ENCODE measurements at regions not wholly inside any gene's neighbourhood (a gene's known extent, or its start where the extent isn't known, plus 50 kb on each side); places are given as distances from the start of the nearest gene placed in this dataset.
"Not testable (repeated sequence)": the region's sequence is repeated elsewhere in the genome, so short reads cannot be mapped to it uniquely, and the experiment has no call there.

- DNase-seq (ENCODE audit: low read depth) = no peak
Observed at GRCh38 chr12:61023231-61023630, 1237.0 kb upstream of the USP15 start.

- DNase-seq (ENCODE audit: low read depth) = no peak
Observed at GRCh38 chr12:61029516-61029915, 1230.7 kb upstream of the USP15 start.

DNA sequence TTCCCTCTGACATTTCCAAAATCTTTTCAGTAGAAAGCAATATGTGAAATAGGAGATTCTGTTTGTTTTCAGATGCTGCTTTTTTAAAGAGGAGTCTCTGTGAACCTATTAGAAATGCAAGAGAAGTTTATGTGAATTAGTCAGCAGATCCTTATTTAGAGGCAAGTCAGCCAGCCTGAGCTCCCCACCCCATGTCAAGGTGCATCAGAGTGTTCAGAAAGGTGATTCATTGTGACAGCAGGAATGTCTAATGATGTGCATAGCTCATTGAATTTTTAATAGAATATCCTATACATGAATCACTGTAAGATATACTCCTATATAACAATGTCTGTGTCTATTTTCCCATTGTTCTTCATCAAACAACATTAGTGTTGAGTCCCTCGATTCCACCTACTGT lies 1222.4 kb upstream of the USP15 start:
- DNase-seq (ENCODE audit: low read depth) = no peak

DNA sequence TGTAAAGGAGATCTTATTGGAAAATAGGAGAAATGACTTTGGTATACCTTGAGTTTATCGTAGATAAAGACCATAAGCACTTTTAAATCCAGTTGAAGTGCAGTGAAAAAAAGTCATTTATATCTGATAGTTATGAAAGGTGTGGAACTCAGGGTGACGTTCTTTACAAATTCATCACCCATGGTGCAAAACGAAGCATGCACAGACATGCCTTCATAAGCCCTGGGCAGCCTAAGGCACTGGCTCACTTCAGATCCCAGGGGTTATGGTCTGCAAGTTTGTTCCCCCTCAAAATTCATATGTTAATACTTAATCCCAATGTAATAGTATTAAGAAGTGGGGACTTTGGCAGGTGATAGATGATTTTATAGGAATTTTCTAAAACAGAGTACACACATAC lies 1216.4 kb upstream of the USP15 start:
- no peak for DNase-seq (ENCODE audit: low read depth)

DNA sequence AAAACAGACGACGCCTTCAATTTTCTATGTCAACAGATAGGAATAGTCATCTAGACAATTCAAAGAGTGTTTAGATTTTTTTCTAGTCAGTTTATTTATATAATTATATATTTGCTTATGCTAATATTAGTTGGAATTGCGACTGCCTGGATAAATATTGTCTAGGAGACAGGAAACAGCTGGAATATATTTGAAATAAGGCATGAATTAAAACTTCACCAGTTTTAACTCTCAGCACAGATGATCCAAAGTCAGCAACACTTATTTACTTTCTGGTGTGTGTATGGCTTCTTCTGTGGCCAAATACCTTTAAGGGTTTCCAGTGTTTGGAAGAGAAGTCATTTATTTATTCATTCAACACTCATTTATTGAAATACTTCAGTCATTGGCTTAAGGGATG lies 1215.4 kb upstream of the USP15 start:
- DNase-seq (ENCODE audit: low read depth) = no peak

DNA sequence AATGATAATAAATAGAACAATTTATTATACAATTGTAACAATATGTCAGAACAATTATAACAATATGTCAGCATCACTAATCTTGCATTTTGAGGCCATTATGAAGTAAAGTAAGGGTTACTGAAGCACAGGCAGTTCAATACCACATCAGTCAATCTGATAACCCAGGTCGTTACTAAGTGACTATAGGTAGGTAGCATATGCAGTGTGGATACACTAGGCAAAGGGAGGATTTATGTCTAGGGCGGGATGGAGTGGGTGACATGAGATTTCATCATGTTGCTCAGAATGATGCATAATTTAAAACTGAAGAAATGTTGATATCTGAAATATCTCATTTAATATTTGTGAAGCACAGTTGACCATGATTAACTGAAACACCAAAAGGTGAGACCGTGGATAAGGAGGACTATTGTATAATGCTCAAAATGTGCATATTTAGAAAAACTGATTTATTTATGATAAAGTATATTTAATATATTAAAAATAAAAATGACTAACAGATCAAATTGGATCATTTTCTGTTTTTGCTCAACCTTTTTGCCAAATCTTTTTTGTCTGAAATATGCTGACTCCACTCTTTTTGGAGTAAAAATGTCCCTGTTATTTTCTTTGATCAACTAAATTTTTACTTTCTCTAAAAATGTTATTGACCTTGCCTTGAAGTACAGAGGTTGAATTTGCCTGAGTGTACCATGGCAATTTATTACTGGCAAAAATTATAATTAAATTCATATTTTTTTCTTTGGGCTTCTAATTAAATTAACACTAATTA lies 1189.4 kb upstream of the USP15 start:
- DNase-seq (ENCODE audit: low read depth) = no peak

DNA sequence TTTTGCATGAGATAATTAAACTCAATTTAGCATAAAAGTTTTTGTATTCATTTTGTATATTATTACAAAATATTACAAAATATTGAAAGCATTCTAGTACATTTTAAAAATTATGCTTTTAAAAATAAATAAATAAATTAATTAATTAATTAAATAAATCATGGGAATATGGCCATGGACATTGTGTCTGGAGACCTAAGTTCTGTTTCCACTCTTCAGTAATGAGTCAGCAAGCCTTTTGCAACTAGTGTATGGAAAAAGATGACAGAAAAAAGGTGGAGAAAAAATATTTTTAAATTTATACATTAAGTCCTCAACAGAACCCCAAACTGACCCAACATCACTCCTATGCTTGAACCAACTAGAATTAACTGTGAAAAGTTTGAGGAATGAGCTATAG lies 1187.5 kb upstream of the USP15 start:
- DNase-seq (ENCODE audit: low read depth) = no peak

- no peak for DNase-seq (ENCODE audit: low read depth)
Observed at GRCh38 chr12:61095111-61095510, 1165.1 kb upstream of the USP15 start.

DNA sequence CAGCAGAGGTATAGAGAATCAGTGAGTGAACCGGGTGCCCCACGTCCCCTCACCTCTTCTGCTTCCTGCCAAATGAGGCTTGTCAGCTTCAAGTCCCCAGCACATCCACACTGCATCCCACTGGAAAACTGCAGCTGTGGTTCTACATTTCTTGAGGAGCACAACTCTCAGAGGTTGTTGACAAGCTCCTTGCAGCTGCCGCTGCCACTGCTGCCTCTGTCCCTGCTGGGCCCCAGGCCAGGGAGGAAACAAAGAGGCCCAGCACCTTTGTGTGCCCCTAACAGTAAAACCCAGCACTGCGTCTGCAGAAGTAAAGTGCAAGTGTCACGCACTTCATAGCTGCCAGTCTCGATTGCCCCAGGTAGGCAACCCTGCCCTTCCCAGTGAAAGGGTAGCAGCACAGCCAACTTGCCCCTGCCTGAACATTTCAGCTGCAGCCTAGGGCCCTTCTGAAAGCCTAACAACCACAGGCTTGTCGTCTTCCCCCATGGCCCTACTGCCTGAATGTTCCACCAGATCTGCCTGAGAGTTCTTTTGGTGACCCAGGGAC lies 1162.1 kb upstream of the USP15 start:
- no peak for DNase-seq (ENCODE audit: low read depth)

GRCh38 chr12:61107118-61107517 lies 1153.1 kb upstream of the USP15 start:
- no peak for DNase-seq (ENCODE audit: low read depth)

DNA sequence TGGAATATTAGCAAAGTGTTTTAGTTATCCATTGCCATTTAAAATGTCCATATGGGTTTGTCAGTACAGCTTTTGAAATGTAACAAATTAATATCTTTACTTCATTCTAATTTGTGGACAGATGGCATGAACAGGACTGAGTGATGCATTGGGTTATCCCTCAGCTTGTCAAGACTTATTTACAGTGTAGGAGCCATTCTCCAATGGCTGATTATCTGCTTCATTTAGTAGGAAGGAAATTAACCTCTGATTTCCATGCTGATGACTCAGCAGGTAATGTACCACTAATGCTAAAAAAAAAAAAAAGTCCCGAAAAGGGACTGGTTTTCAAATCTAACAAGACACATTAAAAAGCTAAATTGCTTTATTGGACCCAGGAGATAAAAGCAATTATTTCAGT lies 1149.0 kb upstream of the USP15 start:
- DNase-seq (ENCODE audit: low read depth) = no peak

DNA sequence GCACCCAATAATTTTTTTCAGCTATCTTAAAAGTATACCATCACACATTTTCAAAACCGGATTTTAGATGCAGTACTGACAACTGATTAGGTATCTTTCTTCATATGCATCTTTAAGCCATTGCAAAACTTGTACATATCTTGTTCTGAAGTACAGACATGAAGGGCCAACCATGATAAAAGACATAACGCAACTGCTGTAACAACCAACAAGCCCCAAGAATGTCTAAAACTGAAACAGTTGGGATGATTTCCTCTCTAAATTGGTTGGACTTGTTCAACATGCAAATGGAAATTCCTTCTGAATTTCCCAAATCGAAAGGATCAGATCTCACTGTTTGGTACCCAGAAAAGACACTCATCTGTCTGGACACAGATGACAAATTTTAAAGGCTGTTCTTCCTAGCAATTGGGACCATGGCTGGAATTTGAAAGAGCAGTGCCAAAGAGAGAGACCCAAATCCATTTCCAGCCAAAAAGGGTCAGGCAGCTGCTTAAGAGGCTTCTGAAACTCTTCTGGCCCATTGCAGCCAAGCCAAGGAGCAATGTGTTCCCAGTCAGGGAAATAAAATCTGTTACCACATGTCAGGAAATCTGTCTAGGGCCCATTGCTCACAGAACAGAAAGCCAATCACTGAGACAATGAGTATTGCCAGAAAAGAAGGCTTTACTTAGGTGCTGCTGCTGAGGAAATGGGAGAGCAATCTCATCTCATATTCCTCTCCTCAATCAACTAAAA lies 1122.4 kb upstream of the USP15 start:
- no peak for DNase-seq (ENCODE audit: low read depth)

GRCh38 chr12:61138415-61138759 lies 1121.8 kb upstream of the USP15 start:
- DNase-seq (ENCODE audit: low read depth) = no peak

GRCh38 chr12:61161961-61162360 lies 1098.2 kb upstream of the USP15 start:
- no peak for DNase-seq (ENCODE audit: low read depth)

DNA sequence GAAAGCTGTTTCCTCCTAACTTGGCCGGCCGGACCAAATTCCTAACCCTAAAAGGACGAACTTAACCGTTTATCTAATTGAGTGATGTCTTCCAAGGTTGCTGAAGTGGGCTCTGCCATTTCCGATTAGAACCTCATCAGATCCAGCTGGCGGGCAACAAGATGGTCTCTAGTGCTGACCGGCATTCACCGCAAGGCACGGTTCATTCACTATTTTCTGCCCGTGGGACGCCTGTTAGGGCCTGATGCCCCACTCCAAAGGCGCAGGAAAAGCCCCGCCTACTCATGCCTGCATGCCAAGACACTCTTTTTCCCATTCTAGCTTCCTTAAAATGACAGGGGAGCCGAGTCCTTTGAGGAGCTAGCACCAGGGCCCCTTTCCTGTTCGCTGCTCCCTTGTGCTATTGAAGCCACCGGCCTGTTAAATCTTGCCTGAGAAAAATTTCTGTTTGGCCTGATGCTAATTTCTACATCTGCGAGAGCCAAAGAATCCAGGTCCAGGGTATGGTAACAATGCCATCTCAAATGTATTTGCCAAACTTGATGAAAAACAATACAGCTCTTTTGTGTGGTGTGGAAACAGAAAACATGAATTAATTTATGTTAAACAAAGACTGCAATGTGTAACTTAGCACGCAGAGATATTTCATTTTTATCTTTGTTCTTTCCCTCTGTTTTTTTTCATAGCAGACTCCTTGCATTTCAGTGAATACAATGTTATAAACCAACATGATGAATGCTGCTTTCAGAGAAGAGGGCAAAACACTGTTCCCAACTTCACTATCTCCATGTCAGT lies 1071.2 kb upstream of the USP15 start:
- DNase-seq (ENCODE audit: low read depth) = no peak

GRCh38 chr12:61213646-61214045 lies 1046.6 kb upstream of the USP15 start:
- no peak for DNase-seq (ENCODE audit: low read depth)

- DNase-seq (ENCODE audit: low read depth) = no peak
Observed at GRCh38 chr12:61220337-61220736, 1039.9 kb upstream of the USP15 start.

DNA sequence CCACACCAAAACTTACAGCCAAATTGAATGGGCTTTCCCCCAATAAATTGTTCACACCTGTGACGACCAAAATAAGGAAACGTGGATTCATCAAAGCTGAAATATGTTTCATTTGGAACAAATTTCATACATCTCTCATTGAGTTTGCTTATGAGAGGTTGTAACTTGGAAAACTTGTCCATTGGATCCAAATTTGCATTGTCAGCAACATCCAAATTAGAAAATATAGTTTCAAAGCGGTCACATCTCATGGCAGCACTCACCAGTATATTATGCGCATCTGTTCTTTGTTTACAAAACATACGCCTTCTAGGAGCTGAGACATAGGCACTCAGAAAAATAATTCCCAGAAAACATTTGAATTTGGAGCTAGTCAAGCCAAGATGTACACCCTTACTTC lies 1028.2 kb upstream of the USP15 start:
- no peak for DNase-seq (ENCODE audit: low read depth)

DNA sequence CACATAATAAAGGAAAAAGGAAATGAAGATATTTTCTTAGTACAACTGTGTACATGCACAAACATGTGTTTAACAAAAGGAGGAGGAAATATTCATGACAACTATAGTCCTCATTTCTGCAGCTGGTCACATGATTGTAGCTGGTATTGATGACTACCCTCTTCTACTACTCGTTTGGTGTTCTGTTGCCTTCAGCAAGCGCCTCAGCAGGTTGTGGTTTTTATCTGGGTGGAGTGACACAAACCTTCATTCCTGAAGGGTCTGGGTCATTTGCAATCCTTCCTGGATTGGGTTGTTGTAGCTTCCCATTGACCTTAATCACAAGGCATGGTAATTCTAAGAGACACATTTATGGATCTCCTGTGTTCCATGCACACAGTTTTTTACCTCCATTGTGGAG lies 1009.9 kb upstream of the USP15 start:
- DNase-seq (ENCODE audit: low read depth) = no peak

DNA sequence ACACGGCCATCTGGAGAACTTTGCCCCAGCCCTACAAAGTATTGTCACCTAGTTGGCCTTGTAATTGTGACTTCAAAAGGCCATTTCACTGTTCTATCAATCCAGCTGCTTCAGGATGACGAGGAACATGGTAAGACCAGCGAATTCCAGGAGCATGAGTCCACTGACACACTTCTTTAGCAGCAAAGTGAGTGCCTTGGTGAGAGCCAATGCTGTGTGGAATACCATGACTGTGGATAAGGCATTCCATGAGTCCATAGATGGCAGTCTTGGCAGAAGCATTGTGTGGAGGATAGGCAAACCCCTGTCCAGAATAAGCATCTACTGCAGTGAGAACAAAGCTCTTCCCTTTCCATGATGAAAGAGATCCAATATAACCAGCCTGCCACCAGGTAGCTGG lies 1009.1 kb upstream of the USP15 start:
- no peak for DNase-seq (ENCODE audit: low read depth)

DNA sequence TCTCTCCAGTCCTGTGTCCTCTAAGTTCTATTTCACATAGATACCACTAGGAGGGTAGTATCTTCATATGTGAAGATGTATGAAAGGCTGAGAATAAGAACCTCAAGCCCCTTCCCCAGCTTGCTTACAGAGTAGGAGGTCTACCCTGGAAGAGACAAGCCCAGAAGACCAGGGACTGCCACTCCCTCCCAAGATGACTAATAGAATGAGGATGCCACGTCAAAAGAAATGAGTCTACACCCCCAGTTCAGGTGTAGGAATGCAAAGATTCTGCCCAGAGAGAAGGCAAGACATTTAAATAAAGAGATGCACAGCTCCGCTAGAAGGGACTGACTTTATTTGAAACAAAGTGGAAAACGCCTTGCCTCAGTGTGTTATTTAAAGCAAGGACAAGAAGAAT lies 1006.0 kb upstream of the USP15 start:
- DNase-seq (ENCODE audit: low read depth) = no peak

GRCh38 chr12:61264294-61264693 lies 995.9 kb upstream of the USP15 start:
- DNase-seq (ENCODE audit: low read depth) = not testable (repeated sequence)

DNA sequence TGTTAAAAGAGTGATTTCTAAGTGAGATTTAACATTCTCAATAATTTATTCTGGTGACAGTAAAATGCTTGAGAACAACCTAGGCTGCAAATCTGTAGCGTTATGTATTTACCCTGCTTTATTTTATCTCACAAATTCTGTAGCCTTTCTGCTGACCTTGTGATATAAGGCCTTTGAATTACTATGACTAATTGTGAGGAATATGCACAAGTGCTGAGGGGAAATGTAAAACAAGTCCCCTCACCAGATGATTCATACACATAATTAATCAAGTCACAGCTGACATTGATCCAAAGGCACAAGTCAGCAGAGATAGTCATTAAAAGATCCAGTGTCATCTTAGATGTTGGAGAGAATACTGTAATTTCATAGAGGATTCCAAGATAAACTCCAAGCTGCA lies 992.7 kb upstream of the USP15 start:
- no peak for DNase-seq (ENCODE audit: low read depth)

Measured in Daoy (cell line).